IgD-negative memory B cell (primary cell): ENCODE measurements at regions not wholly inside any gene's neighbourhood (a gene's known extent, or its start where the extent isn't known, plus 50 kb on each side); places are given as distances from the start of the nearest gene placed in this dataset.
A peak's percentile ranks its signal among the peaks of the same experiment; 100 is the strongest.

Source experiments
- H3K27ac Mint-ChIP-seq, 3 donors: one replicate each; pipeline ENCODE4 v1.8.0; 2020 to 2022; ENCODE audit warnings: mild to moderate bottlenecking in 3 of 3, mixed read lengths in 3 of 3, moderate library complexity in 1 of 3
- H3K27me3 Mint-ChIP-seq: one replicate; pipeline ENCODE4 v1.8.0; 2021; ENCODE audit warnings: mixed read lengths
- H3K36me3 Mint-ChIP-seq: one replicate; pipeline ENCODE4 v1.8.0; 2020; ENCODE audit warnings: mild to moderate bottlenecking, mixed read lengths
- H3K4me1 Mint-ChIP-seq, 3 donors: one replicate each; pipeline ENCODE4 v1.8.0; 2020 to 2022; ENCODE audit warnings: mixed read lengths in 3 of 3, mild to moderate bottlenecking in 1 of 3
- H3K4me3 Mint-ChIP-seq, 4 donors: one replicate each; pipeline ENCODE4 v1.8.0; 2020 to 2022; ENCODE audit warnings: mild to moderate bottlenecking in 4 of 4, mixed read lengths in 4 of 4, moderate library complexity in 3 of 4
- H3K9me3 Mint-ChIP-seq, 3 donors: one replicate each; pipeline ENCODE4 v1.8.0; 2020 to 2021; ENCODE audit warnings: mixed read lengths in 3 of 3, mild to moderate bottlenecking in 1 of 3

GRCh38 chr2:156818221-156818620, 382.0 kb downstream of the GPD2 start:
- Mint-ChIP-seq H3K9me3 (peaks cover 0 to 2% (median 0%) of the 10 kb centered on the region in 3 donors), H3K4me1 (no peaks in the 10 kb centered on the region), H3K36me3 (no peaks in the 10 kb centered on the region), H3K27me3 (no peaks in the 10 kb centered on the region), H3K27ac (no peak overlapping the region), H3K4me3 (no peak overlapping the region)

DNA sequence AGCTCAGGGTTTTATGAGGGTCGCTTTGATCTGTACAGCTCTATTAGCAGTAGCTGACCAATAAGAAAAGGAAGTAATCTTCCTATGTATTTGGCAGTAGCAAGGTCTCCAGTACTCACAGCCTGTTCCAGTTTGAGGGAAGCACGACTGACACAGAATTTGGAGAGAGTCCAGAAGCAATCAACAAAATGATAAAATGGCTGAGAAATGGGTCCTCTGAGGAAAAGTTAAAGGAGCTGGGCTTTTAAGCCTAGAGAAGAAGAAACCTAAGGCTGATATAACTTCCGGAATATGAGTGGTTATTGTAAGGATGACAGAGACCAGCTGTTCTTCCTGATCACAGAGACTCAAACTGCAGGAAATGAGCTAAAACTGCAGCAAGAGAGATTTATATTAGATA, 382.8 kb downstream of the GPD2 start:
- no peaks in the 10 kb centered on the region for H3K36me3 Mint-ChIP-seq
- peak overlapping the region in 1 of 4 donors; percentile 39 for H3K4me3 Mint-ChIP-seq
- H3K27me3 Mint-ChIP-seq: no peaks in the 10 kb centered on the region
- H3K9me3 Mint-ChIP-seq: peaks cover 0 to 2% (median 0%) of the 10 kb centered on the region in 3 donors
- H3K27ac Mint-ChIP-seq: no peak overlapping the region
- no peaks in the 10 kb centered on the region for H3K4me1 Mint-ChIP-seq

GRCh38 chr2:156826341-156826933, 390.3 kb downstream of the GPD2 start:
- Mint-ChIP-seq H3K9me3 (peaks cover 0 to 5% (median 3%) of the 10 kb centered on the region in 3 donors), H3K4me1 (no peaks in the 10 kb centered on the region), H3K36me3 (no peaks in the 10 kb centered on the region), H3K4me3 (no peak overlapping the region), H3K27me3 (no peaks in the 10 kb centered on the region), H3K27ac (no peak overlapping the region)

GRCh38 chr2:156834431-156834830, 398.3 kb downstream of the GPD2 start:
- Mint-ChIP-seq H3K9me3 (peaks cover 0 to 5% (median 3%) of the 10 kb centered on the region in 3 donors), H3K27me3 (no peaks in the 10 kb centered on the region), H3K36me3 (no peaks in the 10 kb centered on the region), H3K27ac (no peak overlapping the region), H3K4me3 (no peak overlapping the region), H3K4me1 (no peaks in the 10 kb centered on the region)

- Mint-ChIP-seq H3K4me1 (no peaks in the 10 kb centered on the region), H3K27me3 (no peaks in the 10 kb centered on the region), H3K27ac (peak overlapping the region in 1 of 3 donors; percentile 14), H3K4me3 (no peak overlapping the region), H3K9me3 (peaks cover 0 to 4% (median 4%) of the 10 kb centered on the region in 3 donors), H3K36me3 (no peaks in the 10 kb centered on the region)
Measured at GRCh38 chr2:156837635-156838370, 401.6 kb downstream of the GPD2 start.

GRCh38 chr2:156841321-156841720, 405.1 kb downstream of the GPD2 start:
- Mint-ChIP-seq H3K9me3 (peaks cover 0 to 4% (median 2%) of the 10 kb centered on the region in 3 donors), H3K4me3 (no peak overlapping the region), H3K36me3 (no peaks in the 10 kb centered on the region), H3K27me3 (no peaks in the 10 kb centered on the region), H3K27ac (no peak overlapping the region), H3K4me1 (no peaks in the 10 kb centered on the region)

DNA sequence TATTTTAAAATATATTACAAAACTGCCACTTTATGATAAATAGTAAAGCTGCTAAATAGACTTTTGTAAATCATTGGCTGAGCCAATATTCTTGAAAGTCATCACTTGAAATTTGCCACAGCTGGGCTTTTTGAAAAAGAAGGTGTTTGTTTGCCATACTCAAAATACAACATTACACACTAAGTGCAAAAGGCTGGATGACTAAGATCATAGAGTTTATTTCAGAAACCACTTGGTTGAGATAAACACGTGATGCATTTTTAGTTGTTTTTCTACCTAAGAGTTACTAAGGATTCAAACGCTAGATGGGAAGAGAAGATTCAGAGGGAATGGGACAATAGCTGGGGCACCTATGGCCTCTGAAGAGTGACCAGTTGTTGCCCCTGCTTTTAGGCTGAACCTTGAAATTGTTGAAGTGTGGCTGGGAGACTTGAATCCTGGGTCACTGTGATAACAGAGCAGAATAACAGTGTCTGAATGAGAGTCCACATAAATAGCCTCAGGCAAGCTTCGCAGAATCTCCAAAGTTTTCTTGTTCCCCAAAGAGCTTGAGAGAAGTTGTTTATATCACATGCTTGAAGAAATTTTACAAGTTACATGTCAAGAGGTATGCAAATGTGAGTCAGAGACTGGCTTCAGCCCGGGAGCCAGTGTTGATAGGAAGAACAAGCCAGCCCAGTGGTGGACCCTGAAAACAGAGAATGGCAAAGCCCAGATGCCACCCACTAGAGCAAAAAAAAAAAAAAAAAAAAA, 409.8 kb downstream of the GPD2 start:
- Mint-ChIP-seq H3K9me3 (peaks cover 0 to 2% (median 0%) of the 10 kb centered on the region in 3 donors), H3K27ac (no peak overlapping the region), H3K4me3 (no peak overlapping the region), H3K27me3 (no peaks in the 10 kb centered on the region), H3K4me1 (no peaks in the 10 kb centered on the region), H3K36me3 (no peaks in the 10 kb centered on the region)

- no peaks in the 10 kb centered on the region for H3K4me1 Mint-ChIP-seq
- H3K36me3 Mint-ChIP-seq: no peaks in the 10 kb centered on the region
- no peaks in the 10 kb centered on the region for H3K9me3 Mint-ChIP-seq
- no peak overlapping the region for H3K27ac Mint-ChIP-seq
- no peak overlapping the region for H3K4me3 Mint-ChIP-seq
- H3K27me3 Mint-ChIP-seq: no peaks in the 10 kb centered on the region
Measured at GRCh38 chr2:156852210-156852609, 405.3 kb upstream of the GALNT5 start.

DNA sequence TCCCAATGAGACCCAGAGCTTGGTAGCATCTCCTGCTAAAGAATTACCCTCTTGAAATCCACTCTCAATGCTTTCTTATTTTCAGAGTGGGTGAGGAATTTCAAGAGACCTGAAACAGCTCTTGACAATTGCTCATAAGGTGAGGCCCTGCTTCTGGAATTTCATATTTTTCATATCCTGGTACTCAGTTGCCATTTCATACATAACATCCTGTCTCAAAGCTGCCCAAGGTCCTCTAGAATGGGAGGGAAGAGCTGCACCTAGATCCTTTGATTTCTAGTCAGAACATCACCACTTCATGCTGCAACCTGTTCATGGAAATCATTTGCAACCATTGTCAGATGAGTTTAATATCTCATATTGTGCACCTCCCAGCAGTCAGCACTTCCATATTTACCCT, 404.8 kb upstream of the GALNT5 start:
- H3K9me3 Mint-ChIP-seq: no peaks in the 10 kb centered on the region
- H3K4me3 Mint-ChIP-seq: no peak overlapping the region
- H3K27ac Mint-ChIP-seq: no peak overlapping the region
- H3K4me1 Mint-ChIP-seq: no peaks in the 10 kb centered on the region
- no peaks in the 10 kb centered on the region for H3K27me3 Mint-ChIP-seq
- no peaks in the 10 kb centered on the region for H3K36me3 Mint-ChIP-seq

- H3K9me3 Mint-ChIP-seq: no peaks in the 10 kb centered on the region
- no peak overlapping the region for H3K4me3 Mint-ChIP-seq
- H3K27ac Mint-ChIP-seq: no peak overlapping the region
- H3K36me3 Mint-ChIP-seq: no peaks in the 10 kb centered on the region
- H3K27me3 Mint-ChIP-seq: peaks cover 3% of the 10 kb centered on the region
- H3K4me1 Mint-ChIP-seq: no peaks in the 10 kb centered on the region
Measured at GRCh38 chr2:156864325-156864724, 393.2 kb upstream of the GALNT5 start.

DNA sequence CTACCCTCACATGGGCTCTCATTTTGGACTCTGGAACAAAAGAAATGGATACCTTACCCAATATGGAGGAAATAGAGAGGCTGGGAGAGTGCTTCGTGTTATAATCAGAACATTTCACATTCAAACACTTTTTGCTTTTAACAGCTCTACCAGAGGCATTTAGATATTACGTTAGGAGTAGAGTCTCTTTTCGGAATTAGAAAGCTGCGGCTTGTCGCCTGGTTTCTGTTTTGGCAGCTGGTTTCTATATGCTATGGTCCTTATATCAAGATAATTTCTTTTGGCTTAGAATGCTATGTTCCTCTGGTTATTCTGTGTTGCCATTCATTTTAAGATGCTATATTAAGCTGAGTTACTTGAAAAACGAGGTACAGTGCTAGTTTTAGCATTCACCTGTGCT, 392.8 kb upstream of the GALNT5 start:
- no peak overlapping the region for H3K27ac Mint-ChIP-seq
- no peaks in the 10 kb centered on the region for H3K36me3 Mint-ChIP-seq
- no peaks in the 10 kb centered on the region for H3K9me3 Mint-ChIP-seq
- H3K4me1 Mint-ChIP-seq: no peaks in the 10 kb centered on the region
- H3K4me3 Mint-ChIP-seq: no peak overlapping the region
- peaks cover 3% of the 10 kb centered on the region for H3K27me3 Mint-ChIP-seq

DNA sequence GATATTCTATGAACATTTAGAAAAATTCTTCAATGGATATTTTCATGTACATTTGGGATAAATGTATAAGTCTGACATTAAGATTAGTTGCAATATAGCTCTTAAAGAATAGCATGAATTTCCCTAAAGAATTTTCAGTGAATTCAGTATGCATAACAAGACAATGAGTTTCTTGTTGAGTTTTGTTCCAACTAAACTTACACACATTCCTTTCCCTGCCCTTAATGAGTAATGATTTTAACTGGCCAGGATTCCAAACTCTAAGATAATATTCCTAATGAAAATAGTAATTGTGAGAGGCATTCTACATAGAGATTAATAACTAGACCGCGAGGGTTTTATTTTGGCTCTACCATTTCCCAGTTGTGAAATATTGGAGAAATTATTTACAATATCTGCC, 390.3 kb upstream of the GALNT5 start:
- H3K36me3 Mint-ChIP-seq: no peaks in the 10 kb centered on the region
- no peak overlapping the region for H3K27ac Mint-ChIP-seq
- peaks cover 0 to 2% (median 0%) of the 10 kb centered on the region in 3 donors for H3K9me3 Mint-ChIP-seq
- no peak overlapping the region for H3K4me3 Mint-ChIP-seq
- H3K27me3 Mint-ChIP-seq: peaks cover 4% of the 10 kb centered on the region
- no peaks in the 10 kb centered on the region for H3K4me1 Mint-ChIP-seq

- Mint-ChIP-seq H3K27me3 (peaks cover 1% of the 10 kb centered on the region), H3K9me3 (peaks cover 0 to 5% (median 0%) of the 10 kb centered on the region in 3 donors), H3K4me1 (no peaks in the 10 kb centered on the region), H3K27ac (no peak overlapping the region), H3K36me3 (no peaks in the 10 kb centered on the region), H3K4me3 (no peak overlapping the region)
Measured at GRCh38 chr2:156874707-156875106, 382.8 kb upstream of the GALNT5 start.

- H3K4me3 Mint-ChIP-seq: no peak overlapping the region
- H3K27ac Mint-ChIP-seq: no peak overlapping the region
- H3K27me3 Mint-ChIP-seq: no peaks in the 10 kb centered on the region
- H3K4me1 Mint-ChIP-seq: no peaks in the 10 kb centered on the region
- H3K36me3 Mint-ChIP-seq: peaks cover 2% of the 10 kb centered on the region
- peaks cover 0 to 3% (median 2%) of the 10 kb centered on the region in 3 donors for H3K9me3 Mint-ChIP-seq
Measured at GRCh38 chr2:156883804-156884203, 373.7 kb upstream of the GALNT5 start.

- H3K27ac Mint-ChIP-seq: no peak overlapping the region
- H3K4me3 Mint-ChIP-seq: no peak overlapping the region
- peaks cover 0 to 3% (median 2%) of the 10 kb centered on the region in 3 donors for H3K9me3 Mint-ChIP-seq
- H3K27me3 Mint-ChIP-seq: no peaks in the 10 kb centered on the region
- no peaks in the 10 kb centered on the region for H3K4me1 Mint-ChIP-seq
- peaks cover 2% of the 10 kb centered on the region for H3K36me3 Mint-ChIP-seq
Measured at GRCh38 chr2:156884216-156884615, 373.3 kb upstream of the GALNT5 start.
